Non-pigmented ciliary epithelial cell (primary cell): ENCODE measurements at regions not wholly inside any gene's neighbourhood (a gene's known extent, or its start where the extent isn't known, plus 50 kb on each side); places are given as distances from the start of the nearest gene placed in this dataset.

ENCODE experiments used
- DNase-seq: peaks from one replicate; pipeline ENCODE4 v3.0.0-alpha.2; 2010; ENCODE audit warnings: low read depth

DNA sequence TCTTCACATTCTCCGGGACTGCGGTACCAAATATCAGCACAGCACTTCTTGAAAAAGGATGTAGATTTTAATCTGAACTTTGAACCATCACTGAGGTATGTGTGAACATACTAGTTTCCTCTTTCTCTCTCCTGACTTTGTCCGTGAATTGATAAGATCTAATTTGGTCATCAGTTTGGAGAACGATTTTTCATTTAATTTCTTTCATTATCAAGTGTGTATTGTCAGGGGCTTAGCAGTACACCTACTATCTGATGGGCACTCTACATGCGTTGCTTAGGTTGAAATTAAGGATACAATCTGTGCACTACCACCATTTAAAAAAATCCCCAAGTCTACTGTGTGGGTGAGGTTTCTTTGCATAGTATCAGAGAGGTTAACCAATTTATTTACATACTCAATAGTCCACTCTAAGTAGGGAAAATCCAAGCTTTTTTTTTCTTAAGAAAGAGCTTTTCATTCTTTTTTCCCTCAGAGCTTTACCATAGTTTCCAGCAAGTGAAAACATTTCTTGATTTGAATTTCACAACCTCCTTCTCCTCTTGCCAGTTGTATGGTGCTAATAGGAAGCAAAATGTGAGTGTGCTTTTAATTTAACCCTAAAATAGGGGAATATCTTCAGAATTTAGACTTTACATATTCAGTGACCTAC lies 105.4 kb upstream of the ESR1 start:
- no peak for DNase-seq

DNA sequence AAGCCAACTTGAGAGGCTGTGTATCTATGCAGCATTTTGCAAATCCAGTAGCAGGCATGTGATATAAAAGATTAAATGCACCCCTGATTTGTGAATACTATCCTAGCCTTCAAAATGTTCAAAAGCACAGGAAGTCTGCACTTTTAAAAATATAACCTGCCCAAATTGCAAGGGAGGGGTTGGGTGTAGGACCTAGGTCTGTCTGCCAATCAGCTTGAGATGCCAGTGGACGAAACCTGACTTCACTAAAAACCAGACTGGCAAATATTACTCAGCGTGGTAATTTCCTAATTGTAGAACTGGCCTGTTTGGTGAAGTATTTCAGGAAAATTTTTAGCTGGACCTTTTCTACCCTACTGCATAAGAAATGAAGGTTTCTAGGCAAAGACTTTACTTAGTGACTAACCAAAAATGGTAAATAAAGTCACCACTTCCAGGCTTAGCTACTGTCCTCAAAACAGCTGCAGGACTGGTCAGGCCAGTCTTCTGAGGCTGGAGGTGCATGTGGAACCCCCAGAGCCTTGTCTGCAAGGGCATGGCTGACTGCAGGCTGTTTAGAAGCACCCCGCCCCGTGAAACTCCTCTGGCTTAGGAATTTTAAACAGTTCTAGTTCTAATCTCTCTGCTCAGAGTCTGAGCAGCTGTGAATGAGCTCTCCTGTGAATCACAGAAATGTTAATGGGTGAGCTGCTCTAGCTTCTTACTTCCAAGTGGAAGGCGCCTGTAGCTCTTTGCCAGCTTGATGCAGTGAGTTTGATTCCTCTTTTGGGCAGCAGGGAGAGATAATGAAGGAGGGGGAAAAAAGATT lies 104.4 kb upstream of the ESR1 start:
- DNase-seq: no peak

DNA sequence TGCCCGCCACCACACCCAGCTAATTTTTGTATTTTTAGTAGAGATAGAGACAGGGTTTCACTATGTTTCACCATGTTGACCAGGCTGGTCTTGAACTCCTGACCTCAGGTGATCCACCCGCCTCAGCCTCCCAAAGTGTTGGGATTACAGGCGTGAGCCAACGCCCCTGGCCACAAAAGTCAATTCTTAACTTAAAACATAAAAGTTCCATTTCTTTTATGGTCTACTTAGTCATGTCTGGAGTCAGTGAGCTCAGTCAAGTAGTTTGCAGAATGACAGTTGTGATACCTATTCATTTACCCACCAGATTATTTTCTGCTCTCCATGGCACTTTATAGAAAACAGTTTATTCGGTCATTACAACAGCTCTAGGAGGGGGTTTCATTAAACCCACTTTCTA lies 103.1 kb upstream of the ESR1 start:
- no peak for DNase-seq

DNA sequence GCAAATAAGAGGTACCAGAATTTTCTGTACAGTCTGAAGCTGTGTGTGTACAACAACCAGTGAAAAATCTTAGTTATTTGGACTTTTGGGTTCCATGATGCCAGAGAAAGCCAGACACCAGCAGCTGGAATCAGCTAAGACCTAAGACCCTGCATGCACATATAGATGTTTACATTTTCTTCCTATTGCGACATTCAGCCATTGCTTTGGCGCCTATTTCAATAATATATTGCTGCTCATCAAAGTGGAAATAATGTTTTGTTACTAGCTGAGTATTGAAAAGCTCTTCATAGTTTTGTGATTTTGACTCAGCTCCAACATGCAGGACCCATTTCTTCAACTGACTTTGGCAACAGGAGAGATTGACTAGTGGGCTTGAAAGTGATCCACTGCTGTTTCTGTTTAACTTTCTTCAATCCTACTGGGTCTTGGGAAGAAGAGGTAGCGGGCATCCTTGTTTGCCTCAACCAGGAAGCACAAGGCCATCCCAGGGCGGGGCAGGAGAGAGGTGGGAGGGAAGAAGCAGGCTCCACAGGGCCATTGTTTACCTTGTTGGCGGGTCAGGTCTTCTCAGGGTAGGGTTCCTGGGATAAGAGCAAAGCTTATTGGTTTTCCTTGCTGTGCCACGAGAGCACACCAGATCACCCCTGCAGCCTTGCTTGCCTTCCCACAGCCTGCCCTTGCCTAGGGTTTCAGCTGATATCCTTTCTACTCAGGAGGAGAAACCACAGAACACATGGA lies 101.3 kb upstream of the ESR1 start:
- DNase-seq: no peak

DNA sequence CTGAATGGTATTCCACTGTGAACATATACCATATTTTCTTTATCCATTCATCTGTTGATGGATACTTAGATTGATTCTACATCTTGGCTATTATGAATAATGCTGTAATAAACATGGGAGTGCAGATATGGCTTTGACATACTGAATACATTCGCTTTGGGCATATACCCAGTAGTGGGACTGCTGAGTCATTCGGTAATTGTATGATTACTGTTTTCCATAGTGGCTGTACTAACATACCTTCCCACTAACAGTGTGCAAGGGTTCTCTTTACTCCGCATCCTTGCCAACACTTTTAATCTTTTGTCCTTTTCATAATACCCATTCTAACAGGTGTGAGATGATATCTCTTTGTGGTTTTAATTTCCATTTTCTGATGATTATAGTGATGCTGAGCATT lies 98.2 kb upstream of the ESR1 start:
- DNase-seq: no peak

DNA sequence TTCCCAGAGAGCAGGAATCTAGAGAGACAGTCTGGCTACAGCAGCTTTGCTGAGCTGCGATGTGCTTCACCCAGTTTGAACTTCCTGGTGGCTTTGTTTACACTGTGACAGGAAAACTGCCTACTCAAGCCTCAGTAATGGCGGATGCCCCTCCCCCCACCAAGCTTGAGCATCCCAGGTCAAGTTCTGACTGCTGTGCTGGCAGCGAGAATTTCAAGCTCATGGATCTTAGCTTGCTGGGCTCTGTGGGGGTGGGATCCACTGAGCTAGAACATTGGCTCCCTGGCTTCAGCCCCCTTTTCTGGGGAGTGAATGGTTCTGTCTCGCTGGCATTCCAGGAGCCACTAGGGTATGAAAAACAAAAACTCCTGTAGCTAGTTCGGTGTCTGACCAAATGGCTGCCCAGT lies 91.0 kb upstream of the ESR1 start:
- no peak for DNase-seq

DNA sequence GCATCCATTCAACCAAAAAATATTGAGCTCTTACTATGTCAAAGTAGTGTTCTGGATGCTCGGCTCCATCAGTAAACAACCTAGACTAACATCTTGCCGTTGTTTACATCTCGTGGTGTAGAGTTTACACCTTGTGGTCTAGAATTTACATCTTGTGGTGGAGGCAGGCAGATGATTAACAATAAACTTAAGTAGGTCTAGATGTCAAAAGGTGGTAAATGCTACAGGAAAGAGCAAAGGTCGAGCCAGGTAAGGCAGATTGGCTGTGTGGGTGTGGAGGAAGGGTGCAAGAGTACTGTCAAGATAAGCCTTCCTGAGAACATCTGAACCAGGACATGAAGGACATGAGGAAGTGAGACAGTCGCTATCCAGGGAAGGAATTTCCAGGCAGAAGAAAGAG lies 88.4 kb upstream of the ESR1 start:
- DNase-seq: no peak

DNA sequence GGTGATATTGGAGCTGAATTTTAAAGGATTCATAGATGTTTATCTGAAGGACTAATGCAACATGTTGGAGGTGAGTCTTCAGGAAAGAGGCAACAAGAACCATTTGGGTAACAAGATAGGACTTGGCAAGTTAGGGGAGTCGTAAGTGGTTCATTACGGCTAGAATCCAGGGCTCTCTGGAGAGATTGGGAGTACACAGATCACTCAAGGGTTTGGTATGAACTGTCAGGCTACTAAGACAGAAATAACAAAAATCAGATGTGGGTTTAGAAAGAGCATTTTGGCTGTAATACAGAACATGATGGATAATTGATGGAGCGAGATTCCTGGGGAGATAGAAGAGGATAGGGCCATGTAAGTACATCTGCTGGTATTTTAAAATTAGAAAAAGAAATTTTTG lies 86.3 kb upstream of the ESR1 start:
- DNase-seq: no peak

DNA sequence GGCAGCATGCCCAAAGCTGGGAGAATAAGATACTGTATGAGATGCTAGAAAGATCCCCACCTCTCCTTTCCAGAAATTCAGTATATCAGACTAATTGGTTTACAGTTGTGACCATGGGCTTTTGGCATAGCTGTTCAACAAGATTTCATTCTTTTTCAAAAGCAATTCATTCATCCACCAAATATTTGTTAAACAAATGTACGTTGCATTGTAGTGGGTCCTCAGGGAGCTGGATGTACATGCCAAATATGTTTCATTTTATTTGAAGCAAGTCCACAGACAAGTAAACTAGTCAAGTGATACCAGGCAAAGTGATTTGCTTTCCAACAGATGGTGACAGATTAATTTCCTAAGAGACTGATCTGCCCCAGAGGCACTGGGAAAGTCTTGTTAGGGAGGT lies 85.8 kb upstream of the ESR1 start:
- no peak for DNase-seq

DNA sequence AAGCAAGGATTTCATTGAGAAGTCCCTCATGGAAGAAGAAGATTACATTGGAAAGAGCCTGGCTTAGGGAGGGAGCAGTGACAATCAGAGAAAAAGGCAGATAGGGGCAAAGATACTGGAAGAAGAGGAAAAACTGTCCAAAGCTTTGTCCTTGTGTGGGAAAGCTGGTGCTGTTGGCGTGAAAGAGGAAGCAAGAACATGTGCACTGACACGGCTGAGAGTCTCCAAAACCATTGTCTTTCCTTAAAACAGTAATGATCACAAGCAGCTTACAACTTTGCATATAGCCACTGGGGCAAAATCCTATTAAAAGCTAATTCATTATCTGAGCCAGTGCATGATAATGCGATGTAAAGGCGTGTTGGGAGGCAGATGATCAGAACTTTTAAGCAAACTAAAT lies 85.1 kb upstream of the ESR1 start:
- DNase-seq: no peak

DNA sequence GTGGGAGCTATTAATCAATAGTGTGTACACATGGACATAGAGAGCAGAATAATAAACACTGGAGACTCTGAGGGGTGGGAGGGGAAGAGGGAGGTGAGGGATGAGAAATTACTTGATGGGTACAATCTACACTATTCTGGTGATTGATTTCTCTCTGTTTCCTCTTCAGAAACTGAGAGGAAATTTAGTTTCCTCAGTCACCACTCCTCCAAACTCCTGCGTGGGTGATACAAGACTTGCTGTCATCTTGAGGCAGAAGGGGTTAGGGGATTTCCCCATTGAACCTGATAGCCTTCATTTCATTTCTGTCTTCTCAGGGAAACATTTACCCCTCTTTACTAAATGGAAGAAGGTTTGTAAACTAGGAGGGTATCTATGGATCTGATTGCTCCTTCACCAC lies 84.3 kb upstream of the ESR1 start:
- no peak for DNase-seq

DNA sequence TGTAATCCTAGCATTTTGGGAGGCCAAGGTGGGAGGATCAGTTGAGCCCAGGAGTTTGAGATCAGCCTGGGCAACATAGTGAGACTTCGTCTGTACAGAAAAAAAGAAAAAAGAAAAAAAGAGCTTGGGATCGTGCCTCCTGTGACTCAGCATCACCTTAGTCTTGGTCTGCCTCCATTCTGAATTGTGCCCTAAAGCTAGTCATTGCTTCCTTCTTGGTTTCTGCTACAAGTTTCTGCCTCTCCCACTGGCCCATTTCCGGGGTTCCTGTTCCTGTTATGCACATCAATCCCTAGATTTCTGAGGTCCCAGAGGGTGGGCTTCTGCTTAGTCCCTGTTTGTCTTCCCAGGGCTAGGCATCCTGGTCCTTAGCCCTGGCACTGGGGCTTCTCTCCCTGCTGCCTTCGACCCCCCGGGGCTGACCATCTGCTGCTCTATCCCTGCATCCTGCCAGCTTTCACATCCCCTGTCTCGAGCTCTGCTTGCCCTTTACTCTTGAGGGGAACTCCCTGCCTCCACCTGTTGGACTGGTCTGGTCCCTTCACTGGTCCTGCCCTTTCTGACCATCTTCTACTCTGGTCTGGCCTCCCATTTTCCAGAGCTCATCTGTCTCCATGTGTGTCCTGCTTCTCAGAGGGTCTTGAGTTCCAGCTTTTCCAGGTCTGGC lies 77.5 kb upstream of the ESR1 start:
- DNase-seq: no peak

DNA sequence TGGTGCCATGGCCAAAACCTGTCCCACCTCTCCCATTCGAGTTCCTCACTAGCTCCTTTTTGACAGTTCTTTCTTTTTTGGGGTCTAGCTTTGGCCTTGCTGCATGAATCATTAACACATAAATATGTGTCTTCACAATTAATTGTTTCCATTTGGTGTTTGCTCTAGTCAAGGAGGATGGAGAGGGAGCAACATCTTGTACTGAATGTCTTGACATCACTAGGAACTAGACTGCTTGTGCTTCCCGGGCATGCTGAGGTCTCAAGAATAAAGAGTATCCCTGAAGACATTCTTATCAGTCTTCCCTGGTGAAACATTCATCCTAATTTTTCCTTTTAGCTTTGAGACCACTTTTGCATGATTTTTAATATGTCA lies 77.0 kb upstream of the ESR1 start:
- no peak for DNase-seq

DNA sequence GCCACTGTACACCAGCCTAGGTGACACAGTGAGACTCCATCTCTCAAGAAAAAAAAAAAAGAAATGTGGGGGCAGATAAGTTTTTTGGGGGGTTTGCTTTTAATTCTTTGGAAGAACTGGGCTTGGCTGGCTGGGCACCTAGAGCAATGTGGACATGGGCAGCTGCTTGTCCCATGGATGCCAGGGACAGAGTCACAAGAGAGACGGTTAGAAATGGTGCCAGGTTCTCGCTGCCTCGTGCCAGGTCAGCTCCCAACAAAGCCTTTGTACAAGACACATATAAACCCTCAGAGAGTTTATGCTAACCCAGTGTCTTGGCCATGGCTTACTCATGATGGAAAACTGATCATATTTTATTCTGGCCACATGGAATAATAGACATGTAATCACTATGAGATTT lies 76.2 kb upstream of the ESR1 start:
- no peak for DNase-seq

DNA sequence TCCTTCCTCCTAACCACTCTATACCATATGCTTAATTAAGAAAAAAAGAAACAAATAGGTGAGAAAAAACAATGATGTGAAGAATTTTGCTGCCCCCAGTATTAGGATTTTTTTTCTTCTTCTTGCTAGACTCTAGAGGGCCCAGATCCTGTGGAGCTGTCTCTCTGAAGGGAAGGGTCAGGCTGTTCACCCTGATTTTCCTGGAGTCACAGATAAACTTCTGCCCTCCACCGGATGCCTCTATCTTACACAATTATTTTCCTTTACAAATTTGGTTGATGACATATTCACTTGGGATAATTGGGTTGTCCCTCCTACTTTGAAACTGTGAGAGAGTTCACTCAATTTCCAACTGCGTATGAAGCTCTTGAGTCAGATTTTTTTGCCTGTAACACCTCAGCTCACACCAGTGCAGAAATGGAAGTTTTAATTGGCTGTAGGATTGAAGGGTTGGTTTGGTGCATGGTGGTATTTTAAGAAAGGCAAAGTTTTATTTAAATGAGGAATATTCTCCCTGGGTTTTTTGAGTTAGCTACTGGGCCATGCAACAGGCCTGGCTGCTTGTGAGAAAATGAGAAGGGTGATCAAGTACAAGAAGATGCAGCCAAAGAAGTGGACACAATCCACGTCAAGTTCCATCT lies 73.7 kb upstream of the ESR1 start:
- DNase-seq: no peak

DNA sequence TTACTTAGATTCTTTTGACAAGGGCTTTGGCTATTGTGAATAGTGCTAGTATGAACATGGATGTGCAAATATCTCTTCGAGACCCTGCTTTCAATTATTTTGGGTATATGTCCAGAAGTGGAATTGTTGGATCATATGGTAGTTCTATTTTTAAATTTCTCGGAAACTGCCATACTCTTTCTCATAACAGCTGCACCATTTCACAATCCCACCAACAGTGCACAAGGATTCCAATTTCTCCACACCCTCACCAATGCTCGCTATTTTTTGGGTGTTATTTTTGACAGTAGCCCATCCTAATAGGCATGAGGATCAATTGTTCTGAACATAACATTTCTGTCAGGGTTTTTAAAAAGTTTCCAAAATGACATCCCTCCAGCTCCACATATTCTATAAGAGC lies 69.2 kb upstream of the ESR1 start:
- no peak for DNase-seq

DNA sequence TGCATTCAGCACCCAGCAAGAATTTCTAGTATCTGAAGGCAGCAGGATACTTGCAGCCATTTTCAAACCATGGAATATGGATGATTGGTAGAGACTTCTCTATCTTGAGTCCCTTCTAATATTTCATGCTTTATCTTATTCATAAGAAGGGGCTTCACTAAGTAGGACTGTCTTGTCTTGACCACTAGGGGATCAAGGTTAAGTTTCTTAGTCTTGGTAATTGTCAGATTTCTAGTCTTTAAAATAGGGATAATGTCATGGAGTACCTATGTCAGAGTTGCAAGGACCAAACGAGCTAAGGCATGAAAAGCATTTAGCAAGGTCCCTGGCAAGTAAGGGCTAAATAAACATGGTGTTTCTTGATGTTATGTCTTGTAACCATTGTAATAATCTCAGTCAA lies 68.5 kb upstream of the ESR1 start:
- DNase-seq: no peak

DNA sequence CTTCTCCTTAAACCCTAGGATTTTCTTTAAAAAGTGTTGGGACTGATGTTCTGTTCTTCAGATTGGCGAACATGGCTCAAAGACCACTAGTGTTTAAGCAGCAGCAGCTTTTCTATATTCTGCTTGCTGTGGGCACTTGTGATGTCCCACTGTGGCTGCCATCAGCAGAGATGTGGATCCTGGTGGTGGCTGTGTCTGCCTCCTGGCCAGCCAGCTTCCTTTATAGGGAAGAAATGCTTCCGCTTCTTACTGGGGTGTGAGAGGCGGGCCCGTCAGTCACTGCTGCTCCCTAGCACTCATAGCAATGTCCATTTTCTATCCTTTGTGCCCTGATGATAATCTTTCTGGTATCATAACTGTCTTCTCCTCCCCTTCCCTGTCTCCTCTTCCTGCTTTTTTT lies 66.7 kb upstream of the ESR1 start:
- no peak for DNase-seq

DNA sequence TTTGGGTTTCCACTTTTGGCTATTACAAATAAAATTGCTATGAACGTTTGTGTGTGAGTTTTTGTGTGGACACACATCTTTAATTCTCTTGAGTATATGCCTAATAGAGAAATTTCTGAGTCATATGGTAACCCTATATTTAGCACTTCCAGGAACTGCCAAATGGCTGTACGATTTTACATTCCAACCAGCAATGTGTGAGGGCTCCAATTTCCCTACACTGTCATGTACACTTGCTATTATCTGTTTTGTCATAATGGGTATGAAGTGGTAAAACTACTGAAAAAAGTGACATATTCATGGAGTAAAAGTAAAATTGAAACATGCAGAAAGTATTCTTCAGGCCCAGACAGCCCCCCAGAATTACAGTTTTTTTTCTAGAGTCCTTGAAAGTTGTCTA lies 59.6 kb upstream of the ESR1 start:
- no peak for DNase-seq

DNA sequence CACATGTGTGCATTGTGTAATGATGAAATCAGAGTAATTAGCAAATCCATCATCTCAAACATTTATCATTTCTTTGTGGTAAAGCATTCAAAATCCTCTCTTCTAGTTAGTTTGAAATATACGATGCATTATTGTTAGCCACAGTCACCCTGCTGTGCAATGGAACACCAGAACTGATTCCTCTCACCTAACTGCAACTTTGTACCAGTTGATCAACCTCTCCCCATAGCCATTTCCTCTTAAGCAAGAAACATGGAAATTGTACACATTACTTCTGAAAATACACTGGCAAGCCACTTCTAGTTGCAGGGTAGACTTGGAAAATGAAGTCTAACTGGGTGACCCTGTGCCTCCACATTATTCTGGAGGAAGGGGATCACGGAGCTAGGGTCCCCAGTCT lies 58.1 kb upstream of the ESR1 start:
- no peak for DNase-seq

DNA sequence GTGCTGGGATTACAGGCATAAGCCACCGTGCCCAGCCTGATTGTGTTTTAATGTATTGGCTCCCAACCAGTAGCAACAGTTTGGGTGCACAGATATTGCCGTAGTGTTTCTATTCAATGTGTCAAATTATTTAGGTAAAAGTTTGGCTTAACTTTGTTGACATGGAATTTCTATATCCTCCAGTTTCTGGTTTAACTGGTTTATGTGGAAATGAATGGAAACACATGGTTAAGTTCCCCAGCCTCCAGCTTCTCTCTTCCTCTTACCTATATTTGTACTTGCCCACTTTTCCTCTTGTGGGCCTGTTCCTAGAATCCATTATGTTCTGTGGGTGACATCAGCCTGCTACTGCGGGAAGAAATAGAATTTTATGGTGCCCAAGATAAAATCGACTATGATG lies 53.9 kb upstream of the ESR1 start:
- no peak for DNase-seq

DNA sequence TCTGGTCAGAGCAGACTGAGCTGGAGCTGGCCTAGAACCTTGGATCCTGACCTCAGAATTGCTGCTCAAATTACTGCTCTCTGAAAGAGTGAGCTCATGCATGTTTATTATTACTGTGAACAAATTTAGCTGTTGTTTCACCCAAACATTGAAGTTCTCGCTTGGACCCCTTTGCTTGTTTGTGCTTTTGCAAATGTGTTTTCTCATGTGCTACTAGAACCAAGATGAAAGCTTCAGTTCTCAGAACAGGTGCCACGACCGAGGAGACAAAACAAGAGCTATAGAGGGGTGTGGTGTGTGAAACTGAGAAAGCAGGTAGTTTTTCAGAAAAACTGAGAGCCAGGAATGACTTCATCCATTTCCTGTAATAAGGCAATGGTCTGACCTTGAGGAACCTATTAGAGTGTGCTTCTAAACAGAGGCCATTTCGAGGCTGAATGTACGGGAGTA lies 50.0 kb upstream of the ESR1 start:
- DNase-seq: no peak
